ENCODE measurements at regions not wholly inside any gene's neighbourhood (a gene's known extent, or its start where the extent isn't known, plus 50 kb on each side); places are given as distances from the start of the nearest gene placed in this dataset.
"Not testable (repeated sequence)": the region's sequence is repeated elsewhere in the genome, so short reads cannot be mapped to it uniquely, and the experiment has no call there.

DNA sequence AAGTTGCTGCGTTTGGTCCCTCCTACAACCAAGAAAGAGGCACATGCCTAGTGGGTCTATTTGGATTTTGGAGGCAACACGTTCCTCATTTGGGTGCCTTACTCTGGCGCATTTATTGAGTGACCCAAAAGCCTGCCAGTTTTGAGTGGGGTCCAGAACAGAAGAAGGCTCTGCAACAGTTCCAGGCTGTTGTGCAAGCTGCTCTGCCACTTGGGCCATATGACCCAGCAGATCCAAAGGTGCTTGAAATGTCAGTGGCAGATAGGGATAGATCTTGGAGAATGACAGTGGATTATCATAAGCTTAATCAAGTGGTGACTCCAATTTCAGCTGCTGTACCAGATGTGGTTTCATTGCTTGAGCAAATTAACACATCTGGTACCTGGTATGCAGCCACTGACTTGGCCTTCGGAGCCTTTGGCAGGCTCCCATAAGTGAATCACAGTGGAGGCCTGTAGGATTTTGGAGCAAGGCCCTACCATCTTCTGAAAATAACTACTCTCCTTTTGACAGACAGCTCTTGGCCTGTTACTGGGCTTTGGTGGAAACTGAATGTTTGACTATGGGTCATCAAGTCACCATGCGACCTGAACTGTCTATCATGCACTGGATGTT, 105.4 kb upstream of the NPAS2 start:
- TF ChIP-seq, protein P1, sequence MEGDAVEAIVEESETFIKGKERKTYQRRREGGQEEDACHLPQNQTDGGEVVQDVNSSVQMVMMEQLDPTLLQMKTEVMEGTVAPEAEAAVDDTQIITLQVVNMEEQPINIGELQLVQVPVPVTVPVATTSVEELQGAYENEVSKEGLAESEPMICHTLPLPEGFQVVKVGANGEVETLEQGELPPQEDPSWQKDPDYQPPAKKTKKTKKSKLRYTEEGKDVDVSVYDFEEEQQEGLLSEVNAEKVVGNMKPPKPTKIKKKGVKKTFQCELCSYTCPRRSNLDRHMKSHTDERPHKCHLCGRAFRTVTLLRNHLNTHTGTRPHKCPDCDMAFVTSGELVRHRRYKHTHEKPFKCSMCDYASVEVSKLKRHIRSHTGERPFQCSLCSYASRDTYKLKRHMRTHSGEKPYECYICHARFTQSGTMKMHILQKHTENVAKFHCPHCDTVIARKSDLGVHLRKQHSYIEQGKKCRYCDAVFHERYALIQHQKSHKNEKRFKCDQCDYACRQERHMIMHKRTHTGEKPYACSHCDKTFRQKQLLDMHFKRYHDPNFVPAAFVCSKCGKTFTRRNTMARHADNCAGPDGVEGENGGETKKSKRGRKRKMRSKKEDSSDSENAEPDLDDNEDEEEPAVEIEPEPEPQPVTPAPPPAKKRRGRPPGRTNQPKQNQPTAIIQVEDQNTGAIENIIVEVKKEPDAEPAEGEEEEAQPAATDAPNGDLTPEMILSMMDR (IDR thresholded peaks at IDR 0.05; ENCODE audit: insufficient read depth, low read depth, low read length), result not testable (repeated sequence)
- TF ChIP-seq EZH2 (IDR thresholded peaks at IDR 0.05; ENCODE audit: insufficient read depth, low read length), result not testable (repeated sequence)
